ENCODE measurements at regions not wholly inside any gene's neighbourhood (a gene's known extent, or its start where the extent isn't known, plus 50 kb on each side); places are given as distances from the start of the nearest gene placed in this dataset.
"Not testable (repeated sequence)": the region's sequence is repeated elsewhere in the genome, so short reads cannot be mapped to it uniquely, and the experiment has no call there.

DNA sequence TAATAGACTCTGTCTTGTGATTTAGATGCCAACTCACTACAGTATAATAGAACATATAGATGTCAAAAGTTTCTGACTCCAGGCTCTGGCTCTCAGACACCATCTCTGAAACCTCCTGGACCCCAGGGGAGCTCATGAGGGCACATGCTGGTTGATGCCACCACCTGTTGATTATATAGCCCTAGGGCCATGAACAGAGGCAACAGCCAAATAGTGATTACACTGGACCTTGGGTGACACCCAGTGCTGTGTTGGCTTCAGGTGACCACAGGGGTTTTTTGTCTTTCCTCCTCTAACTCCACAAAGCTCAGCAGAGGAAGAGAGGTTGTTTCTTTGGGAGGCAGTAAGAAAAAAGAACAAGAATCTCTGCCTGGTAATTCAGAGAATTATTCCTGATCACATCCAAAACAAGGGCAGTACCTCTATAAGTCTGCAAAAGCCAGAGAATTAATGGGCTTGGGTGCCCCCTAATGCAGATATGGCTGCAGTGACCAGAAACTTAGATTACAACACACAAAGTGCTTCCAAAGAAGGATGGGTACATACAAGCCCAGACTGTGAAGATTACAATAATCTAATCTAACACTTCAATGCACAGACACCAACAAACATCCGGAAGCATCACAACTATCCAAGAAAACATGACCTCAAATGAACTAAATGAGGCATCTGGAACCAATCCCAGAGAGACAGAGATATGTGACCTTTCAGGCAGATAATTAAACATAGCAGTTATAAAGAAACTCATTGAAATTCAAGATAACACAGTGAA is 1920.6 kb downstream of the ARAP2 start:
- H3K9me3 ChIP-seq (ENCODE audit: control insufficient read depth, insufficient read depth, low read depth, low read length) = no peaks in the 10 kb centered on the region
- no peak overlapping the region for H3K4me3 ChIP-seq (ENCODE audit: low read depth, low read length)
- H3K27ac ChIP-seq (ENCODE audit: low read depth, low read length) = no peak overlapping the region
- no peak overlapping the region for H3K9ac ChIP-seq (ENCODE audit: low read length)
- no peaks in the 10 kb centered on the region for H3K36me3 ChIP-seq (ENCODE audit: control insufficient read depth, insufficient read depth, low read length)
- no peaks in the 10 kb centered on the region for H3K27me3 ChIP-seq (ENCODE audit: control insufficient read depth, insufficient read depth, low read length)
- no peaks in the 10 kb centered on the region for H3K4me1 ChIP-seq (ENCODE audit: control insufficient read depth, insufficient read depth, low read length)

DNA sequence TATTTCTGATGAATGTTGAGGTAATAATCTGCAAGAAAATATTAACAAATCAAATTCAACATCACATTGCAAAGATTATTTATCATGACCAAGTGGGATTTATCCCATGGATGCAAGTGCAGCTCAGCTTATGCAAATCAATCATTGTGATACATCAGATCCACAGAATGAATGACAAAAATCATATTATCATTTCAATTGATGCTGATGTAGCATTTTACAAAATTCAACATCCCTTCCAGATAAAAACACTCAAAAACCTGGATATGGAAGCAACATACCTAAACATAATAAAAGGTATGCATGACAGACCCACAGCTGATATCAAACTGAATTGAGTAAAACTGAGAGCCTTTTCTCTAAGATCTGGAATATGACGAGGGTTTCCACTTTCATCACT is 1915.4 kb downstream of the ARAP2 start:
- H3K4me1 ChIP-seq (ENCODE audit: control insufficient read depth, insufficient read depth, low read length) = no peaks in the 10 kb centered on the region; the same call in 1 of the 2 replicates

DNA sequence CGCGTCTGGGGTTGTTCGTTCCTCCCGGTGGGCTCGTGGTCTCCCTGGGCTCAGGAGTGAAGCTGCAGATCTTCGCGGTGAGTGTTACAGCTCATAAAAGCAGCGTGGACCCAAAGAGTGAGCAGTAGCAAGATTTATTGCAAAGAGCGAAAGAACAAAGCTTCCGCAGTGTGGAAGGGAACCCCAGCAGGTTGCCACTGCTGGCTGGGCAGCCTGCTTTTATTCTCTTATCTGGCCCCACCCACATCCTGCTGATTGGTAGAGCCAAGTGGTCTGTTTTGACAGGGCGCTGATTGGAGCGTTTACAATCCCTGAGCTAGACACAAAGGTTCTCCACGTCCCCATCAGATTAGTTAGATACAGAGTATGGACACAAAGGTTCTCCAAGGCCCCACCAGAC is 1909.2 kb downstream of the ARAP2 start:
- not testable (repeated sequence) for H3K27me3 ChIP-seq (ENCODE audit: control insufficient read depth, insufficient read depth, low read length); H3K9me3 ChIP-seq (ENCODE audit: control insufficient read depth, insufficient read depth, low read depth, low read length); H3K4me1 ChIP-seq (ENCODE audit: control insufficient read depth, insufficient read depth, low read length); H3K27ac ChIP-seq (ENCODE audit: low read depth, low read length); H3K9ac ChIP-seq (ENCODE audit: low read length); H3K4me3 ChIP-seq (ENCODE audit: low read depth, low read length); H3K36me3 ChIP-seq (ENCODE audit: control insufficient read depth, insufficient read depth, low read length)

More for the DNA sequence above, 1915.4 kb downstream of the ARAP2 start:
- Histone ChIP-seq H3K9ac (ENCODE audit: low read length) (no peak overlapping the region), H3K9me3 (ENCODE audit: control insufficient read depth, insufficient read depth, low read depth, low read length) (no peaks in the 10 kb centered on the region), H3K36me3 (ENCODE audit: control insufficient read depth, insufficient read depth, low read length) (no peaks in the 10 kb centered on the region), H3K4me3 (ENCODE audit: low read depth, low read length) (no peak overlapping the region), H3K27ac (ENCODE audit: low read depth, low read length) (no peak overlapping the region), H3K27me3 (ENCODE audit: control insufficient read depth, insufficient read depth, low read length) (no peaks in the 10 kb centered on the region)

DNA sequence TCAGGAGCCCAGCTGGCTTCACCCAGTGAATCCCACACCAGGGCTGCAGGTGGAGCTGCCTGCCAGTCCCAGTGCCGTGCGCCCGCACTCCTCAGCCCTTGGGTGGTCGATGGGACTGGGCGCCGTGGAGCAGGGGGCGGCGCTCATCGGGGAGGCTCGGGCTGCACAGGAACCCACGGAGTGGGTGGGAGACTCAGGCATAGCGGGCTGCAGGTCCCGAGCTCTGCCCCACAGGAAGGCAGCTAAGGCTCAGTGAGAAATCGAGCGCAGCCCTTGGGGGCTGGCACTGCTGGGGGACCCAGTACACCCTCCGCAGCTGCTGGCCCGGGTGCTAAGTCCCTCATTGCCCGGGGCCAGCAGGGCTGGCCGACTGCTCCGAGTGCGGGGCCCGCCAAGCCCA is 1908.8 kb downstream of the ARAP2 start:
- not testable (repeated sequence) for H3K27ac ChIP-seq (ENCODE audit: low read depth, low read length); H3K4me3 ChIP-seq (ENCODE audit: low read depth, low read length); H3K36me3 ChIP-seq (ENCODE audit: control insufficient read depth, insufficient read depth, low read length); H3K4me1 ChIP-seq (ENCODE audit: control insufficient read depth, insufficient read depth, low read length); H3K27me3 ChIP-seq (ENCODE audit: control insufficient read depth, insufficient read depth, low read length); H3K9me3 ChIP-seq (ENCODE audit: control insufficient read depth, insufficient read depth, low read depth, low read length); H3K9ac ChIP-seq (ENCODE audit: low read length)

DNA sequence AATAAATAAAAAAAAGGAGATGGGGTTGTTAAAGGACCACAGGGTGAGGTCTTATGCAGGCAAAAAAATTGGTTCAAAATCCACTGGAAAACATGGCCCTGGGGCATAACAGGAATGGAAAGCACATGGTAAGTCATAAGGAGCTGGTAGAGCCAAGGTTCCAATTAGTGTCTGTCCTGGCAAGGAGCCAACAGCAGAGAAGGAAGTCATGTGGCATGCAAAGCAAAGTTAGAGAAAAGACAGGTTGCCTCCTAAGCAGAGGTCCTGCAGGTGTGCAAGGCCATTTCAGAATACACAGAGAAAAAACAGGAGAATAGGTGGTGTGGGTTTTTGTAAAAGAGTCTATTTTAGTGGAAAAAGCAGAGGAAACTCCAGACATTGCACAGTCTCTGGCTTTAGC is 1881.7 kb downstream of the ARAP2 start:
- Histone ChIP-seq H3K4me1 (ENCODE audit: control insufficient read depth, insufficient read depth, low read length) (no peaks in the 10 kb centered on the region; the same call in 1 of the 2 replicates), H3K9me3 (ENCODE audit: control insufficient read depth, insufficient read depth, low read depth, low read length) (0 out of 2 replicates have a peak, but pooled peaks cover 2% of the 10 kb centered on the region), H3K36me3 (ENCODE audit: control insufficient read depth, insufficient read depth, low read length) (no peaks in the 10 kb centered on the region), H3K27ac (ENCODE audit: low read depth, low read length) (no peak overlapping the region), H3K4me3 (ENCODE audit: low read depth, low read length) (no peak overlapping the region), H3K27me3 (ENCODE audit: control insufficient read depth, insufficient read depth, low read length) (no peaks in the 10 kb centered on the region), H3K9ac (ENCODE audit: low read length) (no peak overlapping the region)

DNA sequence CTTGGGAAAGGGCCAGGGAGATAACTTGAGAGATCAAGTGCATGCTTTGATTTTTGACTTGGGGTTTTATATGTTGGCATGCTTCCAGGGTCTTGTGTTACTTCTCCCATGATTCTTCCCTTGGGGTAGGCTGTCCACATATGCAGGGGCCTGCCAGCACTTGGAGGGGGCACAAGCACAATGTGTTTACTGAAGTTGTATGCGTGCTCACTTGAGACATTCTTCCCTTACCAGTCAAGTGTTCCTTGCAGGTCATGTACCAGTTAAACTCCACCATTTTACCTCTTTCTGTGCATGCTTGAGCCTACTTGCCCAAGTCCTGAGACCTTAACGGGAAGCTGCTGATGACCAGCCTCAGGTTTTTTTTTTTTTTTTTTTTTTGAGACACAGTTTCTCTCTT is 1880.5 kb downstream of the ARAP2 start:
- no peaks in the 10 kb centered on the region for H3K36me3 ChIP-seq (ENCODE audit: control insufficient read depth, insufficient read depth, low read length)
- H3K27me3 ChIP-seq (ENCODE audit: control insufficient read depth, insufficient read depth, low read length) = no peaks in the 10 kb centered on the region

DNA sequence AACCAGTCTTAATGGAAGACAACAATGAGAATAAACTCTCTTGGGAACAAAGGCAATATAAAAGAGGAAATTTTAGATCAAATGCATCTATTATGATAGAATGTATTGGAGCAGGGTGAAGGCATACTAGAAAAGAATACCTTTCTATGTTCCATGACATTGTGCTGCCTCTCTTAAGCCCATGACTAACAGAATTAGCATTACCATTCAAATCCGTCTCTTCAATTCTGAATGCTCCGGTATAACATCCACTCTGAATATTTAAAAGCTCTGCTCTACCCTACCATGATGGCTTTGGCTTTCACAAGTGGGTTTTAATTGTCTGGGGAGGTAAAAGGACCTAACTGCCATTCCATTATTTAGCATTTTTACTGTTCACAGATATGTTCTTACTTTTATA is 1878.4 kb downstream of the ARAP2 start:
- no peaks in the 10 kb centered on the region; the same call in 1 of the 2 replicates for H3K4me1 ChIP-seq (ENCODE audit: control insufficient read depth, insufficient read depth, low read length)
- no peak overlapping the region for H3K27ac ChIP-seq (ENCODE audit: low read depth, low read length)
- H3K36me3 ChIP-seq (ENCODE audit: control insufficient read depth, insufficient read depth, low read length) = no peaks in the 10 kb centered on the region
- 0 out of 2 replicates have a peak, but pooled peaks cover 2% of the 10 kb centered on the region for H3K9me3 ChIP-seq (ENCODE audit: control insufficient read depth, insufficient read depth, low read depth, low read length)
- H3K4me3 ChIP-seq (ENCODE audit: low read depth, low read length) = no peak overlapping the region
- H3K9ac ChIP-seq (ENCODE audit: low read length) = no peak overlapping the region
- H3K27me3 ChIP-seq (ENCODE audit: control insufficient read depth, insufficient read depth, low read length) = no peaks in the 10 kb centered on the region

More for the DNA sequence above, 1880.5 kb downstream of the ARAP2 start:
- Histone ChIP-seq H3K4me1 (ENCODE audit: control insufficient read depth, insufficient read depth, low read length) (no peaks in the 10 kb centered on the region; the same call in 1 of the 2 replicates), H3K9me3 (ENCODE audit: control insufficient read depth, insufficient read depth, low read depth, low read length) (0 out of 2 replicates have a peak, but pooled peaks cover 2% of the 10 kb centered on the region), H3K27ac (ENCODE audit: low read depth, low read length) (no peak overlapping the region), H3K4me3 (ENCODE audit: low read depth, low read length) (no peak overlapping the region), H3K9ac (ENCODE audit: low read length) (no peak overlapping the region)

DNA sequence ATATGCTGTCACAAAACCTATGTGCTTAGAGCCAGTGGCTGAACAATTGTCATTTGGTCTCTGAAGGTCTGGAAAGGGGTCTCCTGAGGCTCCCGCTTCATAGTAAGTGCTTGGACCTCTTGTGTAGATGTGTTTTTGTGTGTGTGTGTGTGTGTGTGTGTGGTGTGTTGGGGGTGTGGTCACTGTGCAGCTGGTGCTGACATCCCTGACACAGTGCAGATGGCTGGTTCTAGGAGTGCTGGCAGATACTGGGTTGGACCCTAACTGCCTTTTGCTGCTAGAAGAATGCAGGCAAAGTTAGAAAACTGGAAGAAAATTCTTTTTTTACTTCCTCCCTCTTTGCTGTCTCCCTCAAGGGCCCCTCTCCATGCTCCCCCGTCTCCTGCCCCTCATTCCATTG is 1872.6 kb downstream of the ARAP2 start:
- Histone ChIP-seq H3K36me3 (ENCODE audit: control insufficient read depth, insufficient read depth, low read length) (no peaks in the 10 kb centered on the region), H3K27me3 (ENCODE audit: control insufficient read depth, insufficient read depth, low read length) (no peaks in the 10 kb centered on the region)

DNA sequence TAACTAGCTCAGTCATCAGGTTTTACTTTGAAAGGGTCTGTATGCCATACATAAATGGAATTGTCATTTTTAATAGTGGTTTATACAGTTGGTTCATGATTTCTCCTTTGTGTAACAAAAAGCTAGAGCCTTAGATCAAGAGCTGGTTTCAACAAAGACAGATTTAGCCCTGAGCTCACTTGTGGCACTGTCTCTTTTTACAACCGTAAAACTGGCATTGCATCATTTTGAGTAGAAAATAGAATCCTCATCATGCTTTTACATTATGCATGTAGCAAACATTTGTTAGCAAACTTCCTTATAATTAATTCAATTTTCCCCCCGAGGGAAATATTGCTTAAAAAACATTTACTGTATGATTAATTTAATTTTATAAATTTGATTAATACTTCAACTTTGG is 1871.5 kb downstream of the ARAP2 start:
- Histone ChIP-seq H3K36me3 (ENCODE audit: control insufficient read depth, insufficient read depth, low read length) (no peaks in the 10 kb centered on the region), H3K4me1 (ENCODE audit: control insufficient read depth, insufficient read depth, low read length) (no peaks in the 10 kb centered on the region), H3K9me3 (ENCODE audit: control insufficient read depth, insufficient read depth, low read depth, low read length) (no peaks in the 10 kb centered on the region), H3K9ac (ENCODE audit: low read length) (no peak overlapping the region), H3K27ac (ENCODE audit: low read depth, low read length) (no peak overlapping the region), H3K27me3 (ENCODE audit: control insufficient read depth, insufficient read depth, low read length) (no peaks in the 10 kb centered on the region), H3K4me3 (ENCODE audit: low read depth, low read length) (no peak overlapping the region)

More for the DNA sequence above, 1872.6 kb downstream of the ARAP2 start:
- H3K9ac ChIP-seq (ENCODE audit: low read length) = no peak overlapping the region
- H3K4me3 ChIP-seq (ENCODE audit: low read depth, low read length) = no peak overlapping the region
- H3K27ac ChIP-seq (ENCODE audit: low read depth, low read length) = no peak overlapping the region
- H3K4me1 ChIP-seq (ENCODE audit: control insufficient read depth, insufficient read depth, low read length) = no peaks in the 10 kb centered on the region
- H3K9me3 ChIP-seq (ENCODE audit: control insufficient read depth, insufficient read depth, low read depth, low read length) = no peaks in the 10 kb centered on the region

DNA sequence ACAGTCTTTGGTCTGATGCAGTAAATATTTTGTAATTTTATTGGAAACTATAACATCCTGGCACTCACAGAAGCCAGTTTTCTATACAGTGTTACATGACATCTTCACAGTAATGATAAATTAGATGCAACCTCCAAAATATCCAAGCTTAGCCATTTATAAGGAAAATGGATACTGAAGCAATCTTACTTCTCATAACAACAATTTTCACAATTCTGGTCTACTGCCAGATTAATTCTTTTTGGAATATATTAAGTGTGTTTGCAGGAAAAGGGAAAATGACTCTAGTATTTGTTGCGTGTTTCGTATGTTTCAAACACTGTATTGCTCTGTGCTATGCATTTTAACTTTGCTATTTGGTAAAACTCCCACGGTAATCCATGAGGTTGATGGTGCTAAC is 1870.9 kb downstream of the ARAP2 start:
- no peak overlapping the region for H3K4me3 ChIP-seq (ENCODE audit: low read depth, low read length)

DNA sequence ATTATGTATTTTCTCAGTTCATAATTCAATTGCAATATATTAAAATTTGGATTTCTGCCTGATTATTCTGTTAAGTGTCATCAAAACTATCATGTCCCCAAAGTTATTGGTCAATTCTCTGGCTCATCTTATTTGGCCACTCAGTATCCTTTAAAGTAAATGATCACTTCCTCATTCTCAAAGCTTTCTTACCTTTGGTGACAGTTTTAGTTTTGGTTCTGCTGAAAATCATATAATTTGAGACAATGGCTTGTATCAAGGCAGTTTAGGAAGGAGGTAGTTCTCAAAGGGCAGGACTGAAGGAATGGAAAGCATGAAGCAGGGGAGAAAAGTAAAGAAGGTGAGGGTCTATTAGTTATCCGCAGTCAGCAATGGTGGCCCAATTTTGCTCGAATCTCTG is 1832.1 kb downstream of the ARAP2 start:
- Histone ChIP-seq H3K27me3 (ENCODE audit: control insufficient read depth, insufficient read depth, low read length) (no peaks in the 10 kb centered on the region), H3K9me3 (ENCODE audit: control insufficient read depth, insufficient read depth, low read depth, low read length) (0 out of 2 replicates have a peak, but pooled peaks cover 3% of the 10 kb centered on the region), H3K27ac (ENCODE audit: low read depth, low read length) (no peak overlapping the region), H3K36me3 (ENCODE audit: control insufficient read depth, insufficient read depth, low read length) (no peaks in the 10 kb centered on the region), H3K4me3 (ENCODE audit: low read depth, low read length) (no peak overlapping the region), H3K9ac (ENCODE audit: low read length) (no peak overlapping the region), H3K4me1 (ENCODE audit: control insufficient read depth, insufficient read depth, low read length) (no peaks in the 10 kb centered on the region)

More for the DNA sequence above, 1870.9 kb downstream of the ARAP2 start:
- no peaks in the 10 kb centered on the region for H3K4me1 ChIP-seq (ENCODE audit: control insufficient read depth, insufficient read depth, low read length)
- no peak overlapping the region for H3K9ac ChIP-seq (ENCODE audit: low read length)
- no peak overlapping the region for H3K27ac ChIP-seq (ENCODE audit: low read depth, low read length)
- no peaks in the 10 kb centered on the region for H3K9me3 ChIP-seq (ENCODE audit: control insufficient read depth, insufficient read depth, low read depth, low read length)
- no peaks in the 10 kb centered on the region for H3K36me3 ChIP-seq (ENCODE audit: control insufficient read depth, insufficient read depth, low read length)
- no peaks in the 10 kb centered on the region for H3K27me3 ChIP-seq (ENCODE audit: control insufficient read depth, insufficient read depth, low read length)
